Esophagus (tissue), 2 donors: ENCODE measurements at regions not wholly inside any gene's neighbourhood (a gene's known extent, or its start where the extent isn't known, plus 50 kb on each side); places are given as distances from the start of the nearest gene placed in this dataset.

Experiments used
- H3K27ac ChIP-seq, 2 donors: one replicate each; pipeline ENCODE4 v1.5.1; 2013; ENCODE audit warnings: low read depth in 2 of 2, mild to moderate bottlenecking in 2 of 2, inconsistent platforms in 1 of 2, low read length in 1 of 2, moderate library complexity in 1 of 2
- H3K27me3 ChIP-seq, 2 donors: one replicate each; pipeline ENCODE4 v1.6.1; 2013; ENCODE audit warnings: low read length in 2 of 2, control low read depth in 1 of 2, mild to moderate bottlenecking in 1 of 2; ENCODE audit not compliant: insufficient read depth in 2 of 2, control insufficient read depth in 1 of 2
- H3K36me3 ChIP-seq, 2 donors: one replicate each; pipeline ENCODE4 v1.6.1; 2013; ENCODE audit warnings: low read length in 1 of 2; ENCODE audit not compliant: control insufficient read depth in 2 of 2, insufficient read depth in 2 of 2
- H3K4me1 ChIP-seq, 2 donors: one replicate each; pipeline ENCODE4 v1.6.1; 2013; ENCODE audit warnings: low read length in 1 of 2; ENCODE audit not compliant: control insufficient read depth in 2 of 2, insufficient read depth in 2 of 2
- H3K4me3 ChIP-seq, 2 donors: one replicate each; pipeline ENCODE4 v1.5.1; 2013; ENCODE audit warnings: low read length in 2 of 2, mild to moderate bottlenecking in 2 of 2, low read depth in 1 of 2, moderate library complexity in 1 of 2
- H3K9me3 ChIP-seq, 2 donors: one replicate each; pipeline ENCODE4 v1.6.1; 2013; ENCODE audit warnings: mild to moderate bottlenecking in 2 of 2, low read depth in 1 of 2, low read length in 1 of 2, moderate library complexity in 1 of 2; ENCODE audit not compliant: control insufficient read depth in 2 of 2, insufficient read depth in 1 of 2
- WGBS, 2 donors: extraction: QIAGEN DNeasy Blood & Tissue Kit; methylation state at CpG; one replicate each; pipeline ENCODE4 v1.1.7; 2013; 5-methylcytosine and 5-hydroxymethylcytosine counted together
- donor health status: healthy with polysubstance abuse.
- donor health status: Bipolar disorder and iron deficiency.

DNA sequence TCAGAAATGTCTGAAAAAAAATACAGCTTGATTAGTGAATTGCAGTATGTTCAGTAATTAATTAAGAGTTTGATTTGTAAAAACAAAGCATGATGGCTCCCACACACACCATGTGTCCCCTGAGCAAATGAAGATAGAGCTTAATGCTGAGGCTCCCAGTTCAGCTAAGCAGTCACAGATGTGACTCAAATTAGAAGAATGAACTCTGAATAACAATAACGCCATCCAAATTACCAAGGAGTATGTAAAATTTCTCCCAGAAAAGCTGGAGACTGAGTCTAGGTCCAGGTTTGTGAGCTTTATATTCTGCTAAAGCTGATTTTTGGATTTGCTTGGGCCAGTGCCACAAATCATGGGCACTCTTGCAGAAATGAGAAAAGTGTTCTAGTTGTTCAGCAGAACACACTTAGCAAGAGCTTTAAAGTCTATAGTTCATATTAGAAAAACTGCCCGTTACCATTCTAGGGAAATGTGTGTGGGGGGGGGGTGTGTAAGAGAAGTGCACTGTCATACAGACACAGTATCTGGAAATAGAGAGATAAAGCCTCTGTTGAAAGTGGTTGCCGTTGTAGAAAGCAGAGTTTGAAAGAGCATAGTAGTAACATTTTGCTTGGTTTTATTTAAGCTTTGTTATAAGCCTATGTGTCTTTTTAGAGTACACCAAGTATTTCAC lies 253.1 kb downstream of the BCAT1 start:
- no peaks in the 10 kb centered on the region for H3K36me3 ChIP-seq
- H3K27me3 ChIP-seq, result no peaks in the 10 kb centered on the region
- H3K4me3 ChIP-seq, result no peak overlapping the region
- 72 to 79% methylated on average over 3 of the region's 3 CpGs for WGBS, 2 donors
- no peaks in the 10 kb centered on the region for H3K9me3 ChIP-seq
- no peak overlapping the region for H3K27ac ChIP-seq
- H3K4me1 ChIP-seq, result no peaks in the 10 kb centered on the region

DNA sequence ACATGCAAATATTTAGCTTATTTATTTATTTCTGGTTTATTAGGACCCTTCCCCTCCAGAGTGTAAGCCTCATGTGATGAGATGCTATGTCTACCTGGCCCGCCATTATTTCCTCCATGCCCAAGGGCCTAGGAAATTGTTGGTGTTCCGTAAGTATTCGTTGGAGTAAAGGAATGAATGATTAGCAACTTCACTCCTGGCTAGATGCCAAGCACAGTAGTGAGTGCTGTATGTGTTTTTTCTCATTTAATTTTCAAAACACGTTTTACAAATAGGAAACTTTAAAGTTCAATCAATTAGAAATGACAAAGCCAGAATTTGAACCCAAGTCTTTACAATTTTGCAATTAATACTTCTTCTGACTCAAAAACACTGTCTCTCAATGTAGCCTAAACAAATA lies 253.8 kb downstream of the BCAT1 start:
- no peaks in the 10 kb centered on the region for H3K27me3 ChIP-seq
- no peaks in the 10 kb centered on the region for H3K4me1 ChIP-seq
- H3K36me3 ChIP-seq, result no peaks in the 10 kb centered on the region
- 93% methylated on average over 4 of the region's 4 CpGs for WGBS, 2 donors
- no peaks in the 10 kb centered on the region for H3K9me3 ChIP-seq
- no peak overlapping the region for H3K4me3 ChIP-seq
- no peak overlapping the region for H3K27ac ChIP-seq

DNA sequence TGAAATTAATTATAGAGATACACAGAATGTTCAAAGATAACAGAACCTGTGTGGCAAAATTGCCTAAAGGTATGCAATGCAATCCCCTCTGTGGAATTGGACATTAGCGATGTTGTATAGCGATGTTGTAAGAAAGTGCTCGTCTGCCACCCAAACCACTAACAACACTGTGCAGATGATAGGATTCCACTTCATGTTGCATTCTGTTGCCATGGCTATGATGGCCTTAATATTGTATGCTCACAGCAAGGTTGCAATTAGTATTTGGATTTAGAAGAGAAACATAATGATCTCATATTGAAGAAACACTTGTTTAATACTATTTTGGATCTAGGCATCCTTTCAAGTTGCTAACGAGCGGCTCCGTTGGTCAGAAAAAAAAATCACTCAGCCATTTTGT lies 260.3 kb downstream of the BCAT1 start:
- 90 to 92% methylated on average over 6 of the region's 6 CpGs for WGBS, 2 donors
- no peak overlapping the region for H3K4me3 ChIP-seq
- no peaks in the 10 kb centered on the region for H3K36me3 ChIP-seq
- H3K9me3 ChIP-seq, result no peaks in the 10 kb centered on the region
- no peaks in the 10 kb centered on the region for H3K27me3 ChIP-seq
- H3K4me1 ChIP-seq, result no peaks in the 10 kb centered on the region
- no peak overlapping the region for H3K27ac ChIP-seq

DNA sequence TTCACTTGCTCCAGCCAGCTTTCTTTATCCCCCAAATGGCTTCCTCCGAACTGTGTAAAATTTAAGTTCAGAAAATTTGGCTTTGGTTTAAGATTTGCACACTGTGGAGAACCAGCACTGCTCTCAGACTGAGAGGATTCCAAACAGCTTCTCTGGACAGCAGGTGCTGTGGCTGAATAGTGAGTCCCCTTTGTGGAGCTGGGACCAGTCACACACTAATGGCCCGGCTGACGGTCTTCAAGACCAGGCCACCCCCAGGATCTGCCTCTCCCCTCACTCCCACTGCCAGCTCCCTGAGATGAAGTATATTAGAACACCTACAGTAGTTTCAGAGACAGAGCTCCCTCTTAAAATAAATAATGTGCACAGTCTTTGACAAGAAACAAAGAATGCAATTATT lies 267.3 kb downstream of the BCAT1 start:
- 85 to 89% methylated on average over 3 of the region's 3 CpGs for WGBS, 2 donors

DNA sequence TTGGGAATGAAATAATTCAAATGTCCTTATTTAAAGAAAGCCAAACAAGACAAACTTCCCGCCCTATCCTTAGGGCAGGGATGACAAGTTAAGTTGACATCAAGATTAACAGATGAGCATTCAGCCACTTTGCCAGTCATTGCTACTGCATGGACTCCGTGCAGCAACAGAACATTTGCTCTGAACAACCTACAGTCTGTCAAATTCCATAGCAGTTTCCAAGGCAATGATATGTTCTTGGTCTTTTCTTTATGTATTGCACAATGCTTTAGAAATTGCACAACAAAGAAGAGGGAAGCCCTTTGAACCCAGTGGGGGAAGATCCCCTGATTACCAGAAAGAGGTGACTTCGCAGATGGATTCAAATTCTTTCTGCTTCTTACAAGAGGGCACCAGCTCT lies 269.8 kb downstream of the BCAT1 start:
- no peaks in the 10 kb centered on the region for H3K4me1 ChIP-seq
- H3K4me3 ChIP-seq, result no peak overlapping the region
- H3K27ac ChIP-seq, result no peak overlapping the region
- no peaks in the 10 kb centered on the region for H3K36me3 ChIP-seq
- peaks cover 0 to 3% of the 10 kb centered on the region in 2 donors for H3K27me3 ChIP-seq
- WGBS, 2 donors, result 52% methylated on average over 3 of the region's 3 CpGs
- H3K9me3 ChIP-seq, result no peaks in the 10 kb centered on the region

More for the DNA sequence above, 267.3 kb downstream of the BCAT1 start:
- Histone ChIP-seq H3K36me3 (no peaks in the 10 kb centered on the region), H3K9me3 (no peaks in the 10 kb centered on the region), H3K4me1 (no peaks in the 10 kb centered on the region), H3K4me3 (no peak overlapping the region), H3K27me3 (peaks cover 0 to 3% of the 10 kb centered on the region in 2 donors), H3K27ac (no peak overlapping the region)

DNA sequence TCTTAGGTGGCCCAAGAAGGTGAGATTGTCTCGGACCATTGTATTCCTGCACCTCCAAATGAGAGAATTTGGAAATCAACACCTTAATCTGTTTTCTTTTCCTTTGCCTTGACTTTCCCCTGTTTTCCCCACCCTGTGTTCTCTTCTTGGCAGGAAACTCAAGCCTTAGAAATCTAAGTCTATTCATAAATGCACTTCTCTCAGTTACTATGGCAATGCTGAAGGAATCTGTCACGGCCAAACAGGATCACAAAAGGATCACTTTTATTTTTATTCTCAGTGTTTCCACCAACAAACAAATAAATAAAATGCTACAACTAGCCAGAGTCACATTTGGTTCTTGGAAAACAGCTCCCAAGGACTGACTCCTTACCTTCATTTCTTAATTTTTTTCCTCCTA lies 270.5 kb downstream of the BCAT1 start:
- WGBS, 2 donors, result 54 to 64% methylated on average over 2 of the region's 2 CpGs
- H3K4me1 ChIP-seq, result no peaks in the 10 kb centered on the region
- no peak overlapping the region for H3K4me3 ChIP-seq
- no peaks in the 10 kb centered on the region for H3K36me3 ChIP-seq
- H3K27ac ChIP-seq, result no peak overlapping the region
- H3K27me3 ChIP-seq, result peaks cover 0 to 3% of the 10 kb centered on the region in 2 donors
- no peaks in the 10 kb centered on the region for H3K9me3 ChIP-seq

DNA sequence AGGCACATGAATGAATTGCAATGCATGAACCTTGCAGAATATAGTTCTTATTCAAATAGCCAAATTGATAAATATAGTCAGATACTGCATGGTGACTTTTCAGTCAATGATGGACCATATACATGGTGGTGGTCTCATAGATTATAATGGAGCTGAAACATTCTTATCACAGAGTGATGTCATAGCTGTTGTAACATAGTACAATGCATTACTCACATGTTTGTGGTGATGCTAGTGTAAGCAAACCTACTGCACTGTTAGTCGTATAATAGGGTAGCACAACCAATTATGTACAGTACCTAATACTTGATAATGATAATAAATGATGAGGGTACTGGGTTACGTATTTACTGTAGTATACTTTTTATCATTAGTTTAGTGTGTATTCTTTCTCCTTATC lies 280.3 kb downstream of the BCAT1 start:
- H3K4me1 ChIP-seq, result no peaks in the 10 kb centered on the region
- H3K27ac ChIP-seq, result no peak overlapping the region
- H3K9me3 ChIP-seq, result no peaks in the 10 kb centered on the region
- no peaks in the 10 kb centered on the region for H3K27me3 ChIP-seq
- no peak overlapping the region for H3K4me3 ChIP-seq
- WGBS, 2 donors, result 53 to 66% methylated on average over 2 of the region's 2 CpGs
- no peaks in the 10 kb centered on the region for H3K36me3 ChIP-seq

DNA sequence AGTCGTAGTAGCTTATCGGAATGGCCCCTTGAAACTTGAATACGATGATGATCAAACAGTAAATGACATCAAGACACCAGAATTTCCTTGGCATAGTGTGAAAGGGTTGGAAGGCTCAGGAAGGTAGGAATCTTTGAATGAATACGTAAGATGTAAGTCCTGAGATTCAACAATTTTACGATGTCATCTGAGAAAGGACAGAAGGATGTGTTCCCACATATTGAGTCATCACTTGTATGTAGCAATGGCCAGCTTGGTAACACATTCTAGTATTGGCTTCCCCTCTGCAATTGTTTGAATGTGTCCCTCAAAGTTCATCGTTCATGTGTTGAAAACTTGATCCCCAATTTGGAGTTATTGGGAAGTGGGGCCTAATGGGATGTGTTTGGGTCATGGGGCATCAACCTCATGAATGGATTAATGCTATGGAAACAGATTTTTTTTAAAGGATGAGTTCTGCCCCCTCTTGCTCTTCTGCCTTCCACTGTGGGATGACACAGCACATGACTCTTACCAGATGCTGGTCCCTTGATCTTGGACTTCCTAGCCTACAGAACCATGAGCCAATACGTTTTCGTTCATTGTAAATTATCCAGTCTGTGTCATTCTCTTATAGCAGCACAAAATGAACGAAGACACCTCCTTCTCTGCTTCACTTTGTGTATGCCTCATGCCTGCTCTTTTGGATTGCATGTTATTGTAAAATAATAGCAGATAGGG lies 284.6 kb downstream of the BCAT1 start:
- WGBS, 2 donors, result 87 to 90% methylated on average over 9 of the region's 9 CpGs
- no peaks in the 10 kb centered on the region for H3K36me3 ChIP-seq
- H3K4me1 ChIP-seq, result no peaks in the 10 kb centered on the region
- H3K27me3 ChIP-seq, result no peaks in the 10 kb centered on the region
- H3K27ac ChIP-seq, result no peak overlapping the region
- no peak overlapping the region for H3K4me3 ChIP-seq
- H3K9me3 ChIP-seq, result no peaks in the 10 kb centered on the region

DNA sequence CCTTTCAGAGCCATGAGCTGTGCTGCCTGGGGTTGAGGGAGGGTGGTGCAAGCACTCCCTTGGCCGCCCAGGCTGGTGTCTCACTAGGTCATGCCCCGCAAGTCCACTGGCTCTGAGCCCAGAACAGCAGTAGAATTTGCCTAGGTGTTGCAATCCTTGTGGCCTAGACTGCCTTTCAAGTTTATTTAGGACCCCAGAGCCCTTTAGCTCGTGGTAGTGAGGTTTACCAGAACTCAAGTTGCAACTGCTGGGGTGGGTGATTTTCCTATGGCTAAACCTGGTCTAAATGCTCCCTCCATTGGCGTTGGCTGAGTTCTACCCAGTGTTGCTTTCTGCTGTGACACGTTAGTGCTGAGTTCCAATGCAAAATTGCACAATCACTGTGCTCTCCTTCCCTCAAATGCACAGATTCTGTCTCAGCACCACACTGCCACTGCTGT lies 287.2 kb downstream of the BCAT1 start:
- Histone ChIP-seq H3K9me3 (no peaks in the 10 kb centered on the region), H3K27ac (no peak overlapping the region)
- 66 to 71% methylated on average over 5 of the region's 5 CpGs for WGBS, 2 donors

DNA sequence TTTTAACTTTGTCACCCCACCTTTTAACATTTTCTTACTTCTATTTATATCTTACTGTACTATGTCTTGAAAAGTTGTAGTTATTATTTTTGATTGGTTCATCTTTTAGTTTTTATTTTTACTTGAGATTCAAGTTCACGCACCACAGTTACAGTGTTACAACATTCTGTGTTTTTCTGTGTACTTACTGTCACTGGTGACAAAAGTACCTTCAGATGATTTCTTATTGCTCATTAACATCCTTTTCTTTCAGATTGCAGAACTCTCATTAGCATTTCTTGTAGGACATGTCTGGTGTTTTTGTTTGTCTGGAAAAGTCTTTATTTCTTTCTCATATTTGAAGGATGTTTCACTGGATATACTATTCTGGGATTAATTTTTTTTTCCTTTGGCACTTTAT lies 289.9 kb downstream of the BCAT1 start:
- no peaks in the 10 kb centered on the region for H3K4me1 ChIP-seq
- WGBS, 2 donors, result 93 to 96% methylated on average over 1 of the region's 1 CpG
- H3K4me3 ChIP-seq, result no peak overlapping the region

More for the DNA sequence above, 287.2 kb downstream of the BCAT1 start:
- no peaks in the 10 kb centered on the region for H3K4me1 ChIP-seq
- H3K36me3 ChIP-seq, result no peaks in the 10 kb centered on the region
- H3K27me3 ChIP-seq, result no peaks in the 10 kb centered on the region
- no peak overlapping the region for H3K4me3 ChIP-seq

More for the DNA sequence above, 289.9 kb downstream of the BCAT1 start:
- H3K27ac ChIP-seq, result no peak overlapping the region
- no peaks in the 10 kb centered on the region for H3K36me3 ChIP-seq
- H3K27me3 ChIP-seq, result no peaks in the 10 kb centered on the region
- no peaks in the 10 kb centered on the region for H3K9me3 ChIP-seq
